Endodermal cell (in vitro differentiated cells): ENCODE measurements at regions not wholly inside any gene's neighbourhood (a gene's known extent, or its start where the extent isn't known, plus 50 kb on each side); places are given as distances from the start of the nearest gene placed in this dataset.
A peak's percentile ranks its signal among the peaks of the same experiment; 100 is the strongest.

Source experiments
- DNase-seq: peaks from one replicate; pipeline ENCODE4 v3.0.0-alpha.2; 2017
- H3K27ac ChIP-seq: 2 replicates; pipeline ENCODE4 v1.5.1; 2013; ENCODE audit warnings: mild to moderate bottlenecking, low read depth, low read length, moderate library complexity
- H3K27me3 ChIP-seq: 2 replicates; pipeline ENCODE4 v1.6.1; 2013; ENCODE audit warnings: mild to moderate bottlenecking, low read length, moderate library complexity; ENCODE audit not compliant: insufficient read depth, control insufficient read depth, poor library complexity, severe bottlenecking
- H3K36me3 ChIP-seq: 2 replicates; pipeline ENCODE4 v1.7.0; 2013; ENCODE audit warnings: mild to moderate bottlenecking, low read length, moderate library complexity; ENCODE audit not compliant: control insufficient read depth, insufficient read depth
- H3K4me1 ChIP-seq: one replicate; pipeline ENCODE4 v1.7.0; 2013; ENCODE audit warnings: low read length; ENCODE audit not compliant: control insufficient read depth, insufficient read depth
- H3K4me3 ChIP-seq: 2 replicates; pipeline ENCODE4 v1.5.1; 2013; ENCODE audit warnings: mild to moderate bottlenecking, low read length, moderate library complexity
- H3K9ac ChIP-seq: 2 replicates; pipeline ENCODE4 v1.6.1; 2013; ENCODE audit warnings: mild to moderate bottlenecking, low read length, moderate library complexity; ENCODE audit not compliant: poor library complexity, severe bottlenecking; ENCODE audit errors: extremely low read depth
- H3K9me3 ChIP-seq: 2 replicates; pipeline ENCODE4 v1.6.1; 2013; ENCODE audit warnings: mild to moderate bottlenecking, low read length, moderate library complexity; ENCODE audit not compliant: control insufficient read depth
- H3K27ac Mint-ChIP-seq: 2 replicates; pipeline ENCODE4 v1.8.0; 2020; ENCODE audit warnings: mixed read lengths
- H3K27me3 Mint-ChIP-seq: 2 replicates; pipeline ENCODE4 v1.8.0; 2021; ENCODE audit warnings: mild to moderate bottlenecking, mixed read lengths; ENCODE audit not compliant: insufficient read depth
- H3K36me3 Mint-ChIP-seq: 2 replicates; pipeline ENCODE4 v1.8.0; 2020; ENCODE audit warnings: low read depth, mixed read lengths
- H3K4me1 Mint-ChIP-seq: 2 replicates; pipeline ENCODE4 v1.8.0; 2020; ENCODE audit warnings: mixed read lengths
- H3K4me3 Mint-ChIP-seq: 2 replicates; pipeline ENCODE4 v1.8.0; 2020; ENCODE audit warnings: mild to moderate bottlenecking, moderate library complexity, mixed read lengths
- H3K9me3 Mint-ChIP-seq: 2 replicates; pipeline ENCODE4 v1.8.0; 2020; ENCODE audit warnings: mild to moderate bottlenecking, mixed read lengths
- CTCF ChIP-seq: fragments of 200-600 bp; sonication (generic); conservative IDR thresholded peaks from 2 replicates; pipeline ENCODE4 v1.5.0; 2021; ENCODE audit warnings: antibody characterized with exemption, mild to moderate bottlenecking
- WGBS, 2 experiments: methylation state at CpG; one replicate each; pipeline versions ENCODE4 v1.1.5 to v1.1.7; 2013; ENCODE audit warnings: missing lambda C conversion rate in 2 of 2, mixed read lengths in 1 of 2; ENCODE audit not compliant: insufficient coverage in 1 of 2, insufficient read length in 1 of 2; 5-methylcytosine and 5-hydroxymethylcytosine counted together

- Mint-ChIP-seq H3K27me3 (peaks cover 2% of the 10 kb centered on the region), H3K27ac (no peak overlapping the region), H3K36me3 (peaks cover 3% of the 10 kb centered on the region), H3K4me1 (peaks cover 22% of the 10 kb centered on the region), H3K4me3 (no peak overlapping the region), H3K9me3 (peaks cover 33% of the 10 kb centered on the region)
- H3K4me3 ChIP-seq, result no peak overlapping the region
- 90 to 100% methylated on average over 2 of the region's 2 CpGs for WGBS, 2 experiments
- H3K27ac ChIP-seq, result no peak overlapping the region
- TF ChIP-seq CTCF, result peak; percentile 23
- peaks cover 31% of the 10 kb centered on the region for H3K9me3 ChIP-seq
- H3K36me3 ChIP-seq, result no peaks in the 10 kb centered on the region
- DNase-seq, result no peak
- H3K4me1 ChIP-seq, result no peaks in the 10 kb centered on the region
- no peak overlapping the region for H3K9ac ChIP-seq
- H3K27me3 ChIP-seq, result no peaks in the 10 kb centered on the region
Observed at GRCh38 chr5:135741040-135741439, 93.4 kb upstream of the SLC25A48 start.

GRCh38 chr5:135740475-135740874 is 94.0 kb upstream of the SLC25A48 start:
- no peaks in the 10 kb centered on the region for H3K36me3 Mint-ChIP-seq
- no peak for TF ChIP-seq CTCF
- WGBS, 2 experiments, result 59 to 63% methylated on average over 2 of the region's 2 CpGs

GRCh38 chr5:135739383-135739981 is 95.0 kb upstream of the SLC25A48 start:
- no peak for DNase-seq
- no peak for TF ChIP-seq CTCF
- no peak overlapping the region for H3K27ac Mint-ChIP-seq

More at GRCh38 chr5:135740475-135740874, 94.0 kb upstream of the SLC25A48 start:
- no peak overlapping the region for H3K27ac Mint-ChIP-seq
- Histone ChIP-seq H3K9ac (no peak overlapping the region), H3K4me1 (no peaks in the 10 kb centered on the region), H3K36me3 (no peaks in the 10 kb centered on the region), H3K9me3 (peaks cover 25% of the 10 kb centered on the region), H3K27ac (no peak overlapping the region), H3K4me3 (no peak overlapping the region), H3K27me3 (no peaks in the 10 kb centered on the region)
- no peaks in the 10 kb centered on the region for H3K27me3 Mint-ChIP-seq
- peaks cover 27% of the 10 kb centered on the region for H3K4me1 Mint-ChIP-seq
- peaks cover 28% of the 10 kb centered on the region for H3K9me3 Mint-ChIP-seq
- no peak for DNase-seq
- no peak overlapping the region for H3K4me3 Mint-ChIP-seq

More at GRCh38 chr5:135739383-135739981, 95.0 kb upstream of the SLC25A48 start:
- Histone ChIP-seq H3K27ac (no peak overlapping the region), H3K36me3 (no peaks in the 10 kb centered on the region), H3K4me3 (no peak overlapping the region), H3K9me3 (peaks cover 15% of the 10 kb centered on the region), H3K9ac (no peak overlapping the region), H3K27me3 (no peaks in the 10 kb centered on the region), H3K4me1 (no peaks in the 10 kb centered on the region)
- Mint-ChIP-seq H3K4me1 (peaks cover 35% of the 10 kb centered on the region), H3K9me3 (peaks cover 18% of the 10 kb centered on the region), H3K36me3 (no peaks in the 10 kb centered on the region), H3K27me3 (no peaks in the 10 kb centered on the region), H3K4me3 (no peak overlapping the region)
- 85 to 90% methylated on average over 2 to 3 of the region's 3 CpGs for WGBS, 2 experiments
